Sigmoid colon (tissue), 3 donors: ENCODE measurements at regions not wholly inside any gene's neighbourhood (a gene's known extent, or its start where the extent isn't known, plus 50 kb on each side); places are given as distances from the start of the nearest gene placed in this dataset.

Experiments used
- POLR2A ChIP-seq, 2 donors: fragments of 450-650 bp; IDR thresholded peaks; one replicate each; pipeline ENCODE4 v1.6.1; 2016; ENCODE audit warnings: antibody characterized with exemption in 2 of 2, mild to moderate bottlenecking in 2 of 2, moderate library complexity in 2 of 2
- TF ChIP-seq, protein P1 (sequence below), 4 experiments: fragments of 450-650 bp in 3 of 4; fragments of 200-600 bp in 1 of 4; IDR thresholded peaks; one replicate each; pipeline ENCODE4 v1.5.1; 2016 to 2019; ENCODE audit warnings: antibody characterized with exemption in 4 of 4, mild to moderate bottlenecking in 3 of 4, moderate library complexity in 2 of 4

DNA sequence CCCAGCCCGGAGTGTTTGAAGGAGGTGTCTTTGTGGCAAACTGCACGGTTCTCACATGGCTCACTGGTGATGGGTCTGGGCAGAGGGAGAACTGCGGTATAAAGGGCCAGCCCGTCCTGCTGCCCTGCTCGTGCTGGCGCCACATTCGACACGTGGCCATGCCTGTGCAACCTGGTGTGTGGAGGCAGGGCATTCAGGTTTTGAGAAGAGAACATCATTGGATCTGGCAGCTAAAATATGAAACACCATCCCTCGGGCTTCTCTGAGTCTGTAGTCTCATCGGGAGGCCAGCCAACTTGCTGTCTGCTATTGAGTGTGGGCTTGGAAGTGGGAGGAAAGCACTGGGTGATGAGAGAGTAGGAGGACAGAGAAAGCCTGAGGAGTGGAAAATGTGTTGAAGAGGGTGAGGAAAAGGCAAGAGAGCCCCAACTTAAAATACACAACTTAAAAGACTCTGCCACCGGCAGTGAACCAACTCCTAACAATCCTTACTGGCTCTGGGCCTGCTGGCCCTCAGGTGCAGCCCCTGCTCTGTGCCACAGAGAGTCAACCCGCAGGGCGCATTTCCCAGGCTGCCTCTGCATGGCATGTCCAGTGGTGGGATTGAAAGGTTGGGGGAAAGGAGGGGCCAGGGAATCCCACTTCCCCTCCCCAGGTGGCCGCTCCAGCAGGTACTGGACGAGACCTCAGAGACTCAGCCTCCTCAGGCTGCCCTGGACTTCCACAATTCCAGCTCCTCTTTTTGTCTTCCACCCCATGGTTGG, 112.7 kb upstream of the DLX2 start:
- TF ChIP-seq, protein P1, sequence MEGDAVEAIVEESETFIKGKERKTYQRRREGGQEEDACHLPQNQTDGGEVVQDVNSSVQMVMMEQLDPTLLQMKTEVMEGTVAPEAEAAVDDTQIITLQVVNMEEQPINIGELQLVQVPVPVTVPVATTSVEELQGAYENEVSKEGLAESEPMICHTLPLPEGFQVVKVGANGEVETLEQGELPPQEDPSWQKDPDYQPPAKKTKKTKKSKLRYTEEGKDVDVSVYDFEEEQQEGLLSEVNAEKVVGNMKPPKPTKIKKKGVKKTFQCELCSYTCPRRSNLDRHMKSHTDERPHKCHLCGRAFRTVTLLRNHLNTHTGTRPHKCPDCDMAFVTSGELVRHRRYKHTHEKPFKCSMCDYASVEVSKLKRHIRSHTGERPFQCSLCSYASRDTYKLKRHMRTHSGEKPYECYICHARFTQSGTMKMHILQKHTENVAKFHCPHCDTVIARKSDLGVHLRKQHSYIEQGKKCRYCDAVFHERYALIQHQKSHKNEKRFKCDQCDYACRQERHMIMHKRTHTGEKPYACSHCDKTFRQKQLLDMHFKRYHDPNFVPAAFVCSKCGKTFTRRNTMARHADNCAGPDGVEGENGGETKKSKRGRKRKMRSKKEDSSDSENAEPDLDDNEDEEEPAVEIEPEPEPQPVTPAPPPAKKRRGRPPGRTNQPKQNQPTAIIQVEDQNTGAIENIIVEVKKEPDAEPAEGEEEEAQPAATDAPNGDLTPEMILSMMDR (IDR thresholded peaks at IDR 0.05): no peak
- TF ChIP-seq POLR2A (IDR thresholded peaks at IDR 0.05): no peak
